NCI-H2196 (cell line): ENCODE measurements at regions not wholly inside any gene's neighbourhood (a gene's known extent, or its start where the extent isn't known, plus 50 kb on each side); places are given as distances from the start of the nearest gene placed in this dataset.
"Not testable (repeated sequence)": the region's sequence is repeated elsewhere in the genome, so short reads cannot be mapped to it uniquely, and the experiment has no call there.

Experiments
- DNase-seq: peaks from one replicate; lab custom pipeline; 2025; ENCODE audit not compliant: unreplicated experiment; lab: John Stamatoyannopoulos, UW

GRCh38 chr9:41839786-41840185 is 289.4 kb downstream of the CNTNAP3B start:
- DNase-seq, result not testable (repeated sequence)

- DNase-seq, result not testable (repeated sequence)
Measured at GRCh38 chr9:41838953-41839352, 290.3 kb downstream of the CNTNAP3B start.

DNA sequence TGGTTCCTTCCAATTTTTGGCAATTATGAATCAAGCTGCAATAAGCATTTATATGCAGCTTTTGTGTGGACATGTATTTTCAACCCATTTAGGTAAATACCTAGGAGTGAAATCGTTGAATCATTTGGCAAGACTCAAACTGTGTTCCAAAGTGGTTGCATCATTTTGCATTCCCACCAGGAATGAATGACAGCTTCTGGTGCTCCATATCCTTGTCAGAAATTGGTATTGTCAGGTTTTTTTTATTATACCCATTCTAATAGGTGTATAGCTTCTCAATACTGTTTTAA is 290.7 kb downstream of the CNTNAP3B start:
- DNase-seq, result not testable (repeated sequence)

GRCh38 chr9:41837684-41838561 is 291.3 kb downstream of the CNTNAP3B start:
- not testable (repeated sequence) for DNase-seq

DNA sequence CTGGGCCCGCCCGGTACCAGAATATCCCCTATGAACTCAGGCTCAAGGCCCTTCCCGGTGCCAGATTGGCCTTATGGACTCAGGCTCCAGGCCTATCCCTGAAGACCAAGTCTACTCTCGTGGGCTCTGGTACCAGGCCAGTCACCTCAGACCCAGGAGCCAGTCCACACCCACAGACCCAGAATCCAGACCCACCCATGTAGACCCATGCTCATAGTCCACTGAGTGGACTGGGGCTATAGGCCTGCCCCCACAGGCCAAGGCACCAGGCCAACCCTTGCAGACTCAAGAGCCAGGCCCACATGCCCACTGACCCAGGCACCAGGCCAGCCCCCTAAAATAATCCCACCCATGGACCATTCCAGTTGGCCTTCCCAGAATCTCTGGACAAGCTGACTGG is 296.1 kb downstream of the CNTNAP3B start:
- DNase-seq, result not testable (repeated sequence)

- DNase-seq, result not testable (repeated sequence)
Measured at GRCh38 chr9:41824723-41825122, 304.5 kb downstream of the CNTNAP3B start.

GRCh38 chr9:41802706-41803105 is 326.5 kb downstream of the CNTNAP3B start:
- DNase-seq, result not testable (repeated sequence)

DNA sequence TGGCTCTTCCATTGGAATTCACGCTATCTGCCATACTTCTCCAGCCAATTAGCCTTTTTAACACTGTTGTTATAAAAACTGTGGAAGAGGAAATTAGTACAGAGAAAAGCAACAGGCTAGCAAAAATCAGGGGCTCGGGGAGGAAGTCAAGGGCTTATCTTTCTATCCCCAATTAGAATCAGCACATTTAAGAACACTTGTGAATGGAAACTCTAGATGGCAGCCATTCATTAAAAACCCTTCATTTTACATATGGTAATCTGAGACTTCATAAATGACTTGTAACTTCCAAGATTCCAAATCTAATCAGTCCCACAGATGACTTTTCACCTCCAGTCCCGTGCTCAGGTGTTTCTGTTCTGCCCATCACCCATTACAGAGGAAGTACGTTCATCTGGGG is 330.5 kb downstream of the CNTNAP3B start:
- not testable (repeated sequence) for DNase-seq

- not testable (repeated sequence) for DNase-seq
Measured at GRCh38 chr9:41790719-41791363, 338.4 kb downstream of the CNTNAP3B start.

DNA sequence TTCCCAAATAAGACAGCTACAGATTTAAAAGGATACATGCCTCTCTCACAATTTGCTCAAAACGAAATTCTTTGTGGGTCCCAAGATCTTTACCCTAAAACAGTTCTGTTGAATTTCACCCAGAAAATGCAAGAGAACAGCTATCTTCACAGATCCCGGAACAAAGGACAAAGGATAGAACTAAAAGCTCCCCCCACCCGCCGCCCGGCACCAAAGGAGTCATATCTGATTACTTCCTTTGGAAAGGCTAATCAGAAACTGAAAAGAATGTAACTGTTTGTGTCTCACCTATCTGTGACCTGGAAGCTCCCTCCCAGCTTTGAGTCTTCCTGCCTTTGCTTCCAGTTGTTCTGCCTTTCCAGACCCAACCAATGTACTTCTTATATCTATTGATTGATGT is 339.2 kb downstream of the CNTNAP3B start:
- DNase-seq, result not testable (repeated sequence)

GRCh38 chr9:41789387-41789786 is 339.8 kb downstream of the CNTNAP3B start:
- DNase-seq, result not testable (repeated sequence)

- DNase-seq, result not testable (repeated sequence)
Measured at GRCh38 chr9:41787951-41788350, 341.3 kb downstream of the CNTNAP3B start.

- not testable (repeated sequence) for DNase-seq
Measured at GRCh38 chr9:41787270-41787669, 342.0 kb downstream of the CNTNAP3B start.

DNA sequence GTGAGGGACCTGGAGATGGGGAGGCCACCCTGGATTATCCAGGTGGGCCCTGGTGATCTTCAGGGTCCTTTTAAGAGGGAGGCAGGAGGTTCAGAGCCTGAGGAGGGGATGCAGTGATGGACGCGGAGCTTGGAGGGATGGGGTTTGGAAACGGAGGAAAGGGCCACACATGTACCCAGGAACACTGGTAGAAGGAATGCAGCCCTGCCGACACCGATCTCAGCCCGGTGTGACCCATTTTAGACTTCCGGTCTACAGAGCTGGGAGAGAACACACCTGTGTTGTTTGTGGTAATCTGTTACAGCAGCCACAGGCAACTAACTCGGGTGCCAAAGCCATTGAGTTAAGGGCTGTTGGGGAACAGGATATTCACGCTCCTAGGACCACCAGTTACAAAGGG is 345.2 kb downstream of the CNTNAP3B start:
- not testable (repeated sequence) for DNase-seq

GRCh38 chr9:41783070-41783810 is 346.0 kb downstream of the CNTNAP3B start:
- not testable (repeated sequence) for DNase-seq

- not testable (repeated sequence) for DNase-seq
Measured at GRCh38 chr9:41781899-41782298, 347.3 kb downstream of the CNTNAP3B start.

DNA sequence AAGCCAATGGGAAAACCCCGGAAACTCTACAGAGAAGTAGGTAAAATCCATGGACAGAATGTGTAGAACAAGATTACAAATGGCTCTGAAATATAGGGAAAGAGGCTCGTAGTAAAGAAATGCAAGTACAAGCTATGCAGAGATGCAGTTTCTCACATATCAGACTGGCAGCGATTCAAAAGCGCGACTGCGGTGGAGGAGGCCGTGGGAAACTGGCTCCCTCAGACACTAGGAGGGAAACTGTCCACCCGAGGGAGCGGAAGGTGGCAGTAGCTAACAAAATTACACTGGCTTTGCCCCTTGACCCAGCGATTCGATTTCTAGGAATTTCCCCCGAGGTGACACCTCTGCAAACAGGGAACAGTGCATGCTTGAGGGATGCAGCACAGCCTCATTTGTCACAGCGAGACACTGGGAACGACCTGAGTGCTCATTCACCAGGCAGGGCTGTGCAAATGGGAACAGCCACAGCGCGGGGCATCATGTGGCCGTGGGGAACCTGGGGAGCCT is 349.3 kb downstream of the CNTNAP3B start:
- DNase-seq, result not testable (repeated sequence)

DNA sequence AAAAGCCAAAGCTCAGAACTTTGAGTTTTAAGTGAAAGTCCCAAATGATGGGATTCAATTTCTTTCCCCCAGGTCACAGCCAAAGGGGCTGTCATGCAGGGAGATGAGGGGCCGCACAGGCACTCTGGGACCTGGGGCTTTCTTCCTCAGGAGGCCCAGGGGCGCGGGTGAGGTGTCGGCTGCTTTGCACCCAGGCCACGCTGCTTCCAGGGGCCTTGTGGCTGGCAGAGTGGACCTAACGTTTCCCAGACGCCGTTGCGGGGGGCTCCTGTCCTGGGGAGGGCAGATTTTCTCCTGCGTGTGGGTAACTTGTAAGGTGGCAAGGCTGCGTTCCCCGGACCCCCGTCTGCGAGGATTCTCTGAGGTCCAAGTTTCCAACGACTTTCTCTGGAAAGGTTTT is 350.0 kb downstream of the CNTNAP3B start:
- not testable (repeated sequence) for DNase-seq

DNA sequence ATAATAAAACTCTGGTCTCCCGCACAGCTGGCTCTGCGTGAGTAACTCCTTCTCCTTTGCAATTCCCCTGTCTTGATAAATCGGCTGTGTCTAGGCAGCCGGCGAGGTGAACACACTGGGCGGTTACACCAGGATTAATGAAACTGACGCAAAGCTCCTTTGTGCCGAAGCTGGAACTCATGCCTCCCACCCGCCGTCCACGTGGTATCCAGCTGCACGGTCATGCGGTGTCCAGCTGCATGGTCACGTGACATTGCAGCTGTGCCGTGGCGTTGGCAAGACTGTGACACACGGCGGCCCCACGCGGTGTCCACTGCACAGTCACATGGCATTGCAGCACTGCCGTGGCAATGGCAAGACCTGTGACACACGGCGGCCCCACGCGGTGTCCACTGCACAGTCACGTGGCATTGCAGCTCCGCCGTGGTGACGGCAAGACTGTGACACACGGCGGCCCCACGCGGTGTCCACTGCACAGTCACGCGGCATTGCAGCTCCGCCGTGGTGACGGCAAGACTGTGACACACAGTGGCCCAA is 350.6 kb downstream of the CNTNAP3B start:
- DNase-seq, result not testable (repeated sequence)

GRCh38 chr9:41777536-41777935 is 351.7 kb downstream of the CNTNAP3B start:
- DNase-seq, result not testable (repeated sequence)

DNA sequence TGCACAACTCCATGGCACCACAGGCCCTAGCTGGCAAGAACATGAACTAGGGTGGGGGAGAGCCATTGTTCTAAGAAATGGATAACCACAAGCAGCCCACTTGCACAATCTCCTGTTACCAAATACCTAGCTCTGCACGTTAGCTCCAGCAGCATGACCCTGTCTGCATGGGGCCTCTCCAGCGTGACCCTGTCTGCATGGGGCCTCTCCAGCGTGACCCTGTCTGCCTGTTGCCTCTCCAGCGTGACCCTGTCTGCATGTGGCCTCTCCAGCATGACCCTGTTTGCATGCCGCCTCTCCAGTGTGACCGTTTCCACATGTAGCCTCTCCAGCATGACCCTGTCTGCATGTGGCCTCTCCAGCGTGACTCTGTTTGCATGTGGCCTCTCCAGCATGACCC is 356.7 kb downstream of the CNTNAP3B start:
- not testable (repeated sequence) for DNase-seq
